AG04449 (cell line): ENCODE measurements at regions not wholly inside any gene's neighbourhood (a gene's known extent, or its start where the extent isn't known, plus 50 kb on each side); places are given as distances from the start of the nearest gene placed in this dataset.
"Not testable (repeated sequence)": the region's sequence is repeated elsewhere in the genome, so short reads cannot be mapped to it uniquely, and the experiment has no call there.

Experiments used
- CTCF ChIA-PET: fragments of 350-600 bp; formaldehyde crosslinking; extraction: SDS; loops from one replicate; lab custom pipeline; 2021; ENCODE audit warnings: antibody characterized with exemption; lab: Yijun Ruan, JAX
- POLR2A ChIA-PET: fragments of 400-600, 350-600 bp; formaldehyde crosslinking; extraction: SDS; loops from one replicate; lab custom pipeline; 2020; ENCODE audit warnings: antibody characterized with exemption, inconsistent platforms; lab: Yijun Ruan, JAX
- DNase-seq: peaks from one replicate; pipeline ENCODE4 v3.0.0-alpha.2; 2010; ENCODE audit warnings: low read depth, low spot score
- H3K4me3 ChIP-seq: 2 replicates; pipeline ENCODE4 v1.5.1; 2011; ENCODE audit warnings: low read depth, mild to moderate bottlenecking, control low read depth, low read length
- TF ChIP-seq, protein P1 (sequence below): IDR thresholded peaks from one replicate; pipeline ENCODE4 v1.5.1; 2011; ENCODE audit warnings: mild to moderate bottlenecking, moderate library complexity, low read length, control low read depth, inconsistent platforms; ENCODE audit not compliant: insufficient read depth; ENCODE audit errors: missing control alignments

GRCh38 chr19:30968210-30968609 lies 381.0 kb downstream of the TSHZ3 start:
- H3K4me3 ChIP-seq = no peak overlapping the region
- ChIA-PET CTCF (interaction anchor here (1.6 to 2.0 kb wide), 3 partner anchors 347 to 586 kb away, joined by 3 to 6 read pairs (median 3); no protein-coding TSS in a partner anchor), POLR2A (no interaction called here)
- TF ChIP-seq, protein P1, sequence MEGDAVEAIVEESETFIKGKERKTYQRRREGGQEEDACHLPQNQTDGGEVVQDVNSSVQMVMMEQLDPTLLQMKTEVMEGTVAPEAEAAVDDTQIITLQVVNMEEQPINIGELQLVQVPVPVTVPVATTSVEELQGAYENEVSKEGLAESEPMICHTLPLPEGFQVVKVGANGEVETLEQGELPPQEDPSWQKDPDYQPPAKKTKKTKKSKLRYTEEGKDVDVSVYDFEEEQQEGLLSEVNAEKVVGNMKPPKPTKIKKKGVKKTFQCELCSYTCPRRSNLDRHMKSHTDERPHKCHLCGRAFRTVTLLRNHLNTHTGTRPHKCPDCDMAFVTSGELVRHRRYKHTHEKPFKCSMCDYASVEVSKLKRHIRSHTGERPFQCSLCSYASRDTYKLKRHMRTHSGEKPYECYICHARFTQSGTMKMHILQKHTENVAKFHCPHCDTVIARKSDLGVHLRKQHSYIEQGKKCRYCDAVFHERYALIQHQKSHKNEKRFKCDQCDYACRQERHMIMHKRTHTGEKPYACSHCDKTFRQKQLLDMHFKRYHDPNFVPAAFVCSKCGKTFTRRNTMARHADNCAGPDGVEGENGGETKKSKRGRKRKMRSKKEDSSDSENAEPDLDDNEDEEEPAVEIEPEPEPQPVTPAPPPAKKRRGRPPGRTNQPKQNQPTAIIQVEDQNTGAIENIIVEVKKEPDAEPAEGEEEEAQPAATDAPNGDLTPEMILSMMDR = peak; percentile 63
- no peak for DNase-seq

- ChIA-PET CTCF (no interaction called here), POLR2A (no interaction called here)
- DNase-seq = no peak
- no peak overlapping the region for H3K4me3 ChIP-seq
- TF ChIP-seq, protein P1 = no peak
Observed at GRCh38 chr19:30966486-30966885, 382.8 kb downstream of the TSHZ3 start.

GRCh38 chr19:30959011-30959410 lies 390.2 kb downstream of the TSHZ3 start:
- H3K4me3 ChIP-seq = no peak overlapping the region
- CTCF ChIA-PET = no interaction called here
- no peak for DNase-seq
- TF ChIP-seq, protein P1 = no peak
- POLR2A ChIA-PET = no interaction called here

GRCh38 chr19:30955112-30956104 lies 393.8 kb downstream of the TSHZ3 start:
- TF ChIP-seq, protein P1 = no peak
- CTCF ChIA-PET = no interaction called here
- no peak overlapping the region for H3K4me3 ChIP-seq
- POLR2A ChIA-PET = no interaction called here
- DNase-seq = no peak

GRCh38 chr19:30944276-30944932 lies 404.8 kb downstream of the TSHZ3 start:
- CTCF ChIA-PET, H3K4me3 ChIP-seq, POLR2A ChIA-PET, DNase-seq: not testable (repeated sequence)

GRCh38 chr19:30943101-30943843 lies 406.0 kb downstream of the TSHZ3 start:
- H3K4me3 ChIP-seq = no peak overlapping the region
- CTCF ChIA-PET = no interaction called here
- POLR2A ChIA-PET = no interaction called here
- TF ChIP-seq, protein P1 = no peak
- no peak for DNase-seq
